ENCODE measurements at regions not wholly inside any gene's neighbourhood (a gene's known extent, or its start where the extent isn't known, plus 50 kb on each side); places are given as distances from the start of the nearest gene placed in this dataset.

GRCh38 chr2:199556527-199557285, 99.0 kb upstream of the SATB2 start:
- TF ChIP-seq EZH2phosphoT487 (IDR thresholded peaks at IDR 0.05; ENCODE audit: low read depth, severe bottlenecking, unreplicated experiment), result no peak
- TF ChIP-seq CTCF (IDR thresholded peaks at IDR 0.05; ENCODE audit: poor library complexity), result no peak
- no peak for TF ChIP-seq EZH2 (IDR thresholded peaks at IDR 0.05; ENCODE audit: borderline replicate concordance)
- H3K27me3 ChIP-seq, result no peaks in the 10 kb centered on the region
- no peaks in the 10 kb centered on the region for H3K79me2 ChIP-seq
- 91% methylated on average over 12 of the region's 12 CpGs for WGBS (ENCODE audit: low lambda C conversion rate, missing lambda C conversion rate)
- DNase-seq (ENCODE audit: low spot score), result no peak
- no peaks in the 10 kb centered on the region for H3K36me3 ChIP-seq (replicated peaks; ENCODE audit: insufficient read depth, low read depth)
- no peak overlapping the region for H3K4me3 ChIP-seq
- H3K9me2 ChIP-seq (replicated peaks; ENCODE audit: insufficient read depth), result no peaks in the 10 kb centered on the region
- no peak overlapping the region for H3K27ac ChIP-seq
- H3K9me3 ChIP-seq (ENCODE audit: low read depth), result no peaks in the 10 kb centered on the region
- no peak overlapping the region for H3K4me2 ChIP-seq
- H4K20me1 ChIP-seq (ENCODE audit: insufficient read depth, poor library complexity, severe bottlenecking), result no peaks in the 10 kb centered on the region
- peaks cover 3% of the 10 kb centered on the region for H3K4me1 ChIP-seq (ENCODE audit: insufficient read depth)
- no peak overlapping the region for H2AFZ ChIP-seq

- no peaks in the 10 kb centered on the region for H4K20me1 ChIP-seq (ENCODE audit: insufficient read depth, poor library complexity, severe bottlenecking)
- no peaks in the 10 kb centered on the region for H3K36me3 ChIP-seq (replicated peaks; ENCODE audit: insufficient read depth, low read depth)
- no peak overlapping the region for H3K27ac ChIP-seq
- WGBS (ENCODE audit: low lambda C conversion rate, missing lambda C conversion rate), result 93% methylated on average over 2 of the region's 2 CpGs
- no peak for TF ChIP-seq EZH2phosphoT487 (IDR thresholded peaks at IDR 0.05; ENCODE audit: low read depth, severe bottlenecking, unreplicated experiment)
- no peak for TF ChIP-seq EZH2 (IDR thresholded peaks at IDR 0.05; ENCODE audit: borderline replicate concordance)
- no peak for TF ChIP-seq CTCF (IDR thresholded peaks at IDR 0.05; ENCODE audit: poor library complexity)
- H3K4me1 ChIP-seq (ENCODE audit: insufficient read depth), result peaks cover 3% of the 10 kb centered on the region
- H3K9me3 ChIP-seq (ENCODE audit: low read depth), result no peaks in the 10 kb centered on the region
- no peaks in the 10 kb centered on the region for H3K79me2 ChIP-seq
- H3K4me2 ChIP-seq, result no peak overlapping the region
- no peak overlapping the region for H2AFZ ChIP-seq
- no peaks in the 10 kb centered on the region for H3K27me3 ChIP-seq
- DNase-seq (ENCODE audit: low spot score), result no peak
- no peaks in the 10 kb centered on the region for H3K9me2 ChIP-seq (replicated peaks; ENCODE audit: insufficient read depth)
- H3K4me3 ChIP-seq, result no peak overlapping the region
Observed at GRCh38 chr2:199554026-199554425, 96.3 kb upstream of the SATB2 start.

DNA sequence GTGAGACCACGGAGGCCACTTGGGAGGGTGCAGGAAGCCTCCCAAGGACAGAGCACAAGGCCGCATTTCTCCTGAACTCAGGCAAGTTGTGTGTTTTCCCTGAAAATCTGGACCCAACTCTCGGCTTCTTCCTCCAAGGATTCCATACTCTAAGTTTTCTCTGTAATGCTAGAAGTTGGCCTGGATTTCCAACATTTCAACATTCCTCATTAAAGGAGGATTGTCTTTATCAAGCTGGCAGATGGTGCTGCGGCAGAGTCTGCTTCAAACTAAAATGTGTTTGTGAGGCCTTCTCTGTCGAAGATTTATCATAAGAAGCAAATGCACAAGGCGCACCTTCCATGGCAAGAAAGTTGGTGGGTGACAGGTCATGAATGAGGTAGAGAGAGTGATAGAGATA, 94.4 kb upstream of the SATB2 start:
- 81% methylated on average over 6 of the region's 6 CpGs for WGBS (ENCODE audit: low lambda C conversion rate, missing lambda C conversion rate)

More for the DNA sequence above, 94.4 kb upstream of the SATB2 start:
- Histone ChIP-seq H3K9me2 (replicated peaks; ENCODE audit: insufficient read depth) (no peaks in the 10 kb centered on the region), H3K4me3 (no peak overlapping the region), H3K4me1 (ENCODE audit: insufficient read depth) (peaks cover 3% of the 10 kb centered on the region), H3K27me3 (no peaks in the 10 kb centered on the region), H3K9me3 (ENCODE audit: low read depth) (no peaks in the 10 kb centered on the region), H3K4me2 (no peak overlapping the region), H4K20me1 (ENCODE audit: insufficient read depth, poor library complexity, severe bottlenecking) (no peaks in the 10 kb centered on the region), H3K36me3 (replicated peaks; ENCODE audit: insufficient read depth, low read depth) (no peaks in the 10 kb centered on the region), H2AFZ (no peak overlapping the region), H3K27ac (no peak overlapping the region), H3K79me2 (no peaks in the 10 kb centered on the region)
- no peak for TF ChIP-seq CTCF (IDR thresholded peaks at IDR 0.05; ENCODE audit: poor library complexity)
- no peak for TF ChIP-seq EZH2 (IDR thresholded peaks at IDR 0.05; ENCODE audit: borderline replicate concordance)
- no peak for TF ChIP-seq EZH2phosphoT487 (IDR thresholded peaks at IDR 0.05; ENCODE audit: low read depth, severe bottlenecking, unreplicated experiment)
- no peak for DNase-seq (ENCODE audit: low spot score)

All from hepatocyte (in vitro differentiated cells).